22Rv1 (cell line): ENCODE measurements at regions not wholly inside any gene's neighbourhood (a gene's known extent, or its start where the extent isn't known, plus 50 kb on each side); places are given as distances from the start of the nearest gene placed in this dataset.

Source experiments
- CTCF ChIP-seq: fragments of 450-650 bp; IDR thresholded peaks from 2 replicates; pipeline ENCODE4 v1.5.1; 2017; ENCODE audit warnings: mild to moderate bottlenecking
- ZFX ChIP-seq: fragments of 450-650 bp; IDR thresholded peaks from 2 replicates; pipeline ENCODE4 v1.6.1; 2017; ENCODE audit warnings: antibody characterized with exemption, borderline replicate concordance

- TF ChIP-seq CTCF (no peak), ZFX (no peak)
Measured at GRCh38 chr12:97629382-97629781, 166.8 kb downstream of the RMST start.
